Gastroesophageal sphincter (tissue), 3 donors: ENCODE measurements at regions not wholly inside any gene's neighbourhood (a gene's known extent, or its start where the extent isn't known, plus 50 kb on each side); places are given as distances from the start of the nearest gene placed in this dataset.

ENCODE experiments used
- POLR2A ChIP-seq, 2 donors: fragments of 450-650 bp; IDR thresholded peaks; one replicate each; pipeline ENCODE4 v1.6.1; 2017; ENCODE audit warnings: antibody characterized with exemption in 2 of 2, mild to moderate bottlenecking in 2 of 2, moderate library complexity in 1 of 2
- POLR2AphosphoS5 ChIP-seq: sonication (generic); formaldehyde crosslinking; IDR thresholded peaks from one replicate; pipeline ENCODE4 v1.6.1; 2017; ENCODE audit warnings: antibody characterized with exemption
- TF ChIP-seq, protein P1 (sequence below), 4 experiments: fragments of 200-600 bp in 2 of 4; fragments of 450-650 bp in 2 of 4; sonication (generic) in 1 of 4; IDR thresholded peaks; one replicate each; pipeline ENCODE4 v1.5.1; 2017 to 2019; ENCODE audit warnings: antibody characterized with exemption in 4 of 4, mild to moderate bottlenecking in 2 of 4, moderate library complexity in 2 of 4

GRCh38 chrY:14292382-14292781 is 231.9 kb upstream of the NLGN4Y start:
- TF ChIP-seq, protein P1, sequence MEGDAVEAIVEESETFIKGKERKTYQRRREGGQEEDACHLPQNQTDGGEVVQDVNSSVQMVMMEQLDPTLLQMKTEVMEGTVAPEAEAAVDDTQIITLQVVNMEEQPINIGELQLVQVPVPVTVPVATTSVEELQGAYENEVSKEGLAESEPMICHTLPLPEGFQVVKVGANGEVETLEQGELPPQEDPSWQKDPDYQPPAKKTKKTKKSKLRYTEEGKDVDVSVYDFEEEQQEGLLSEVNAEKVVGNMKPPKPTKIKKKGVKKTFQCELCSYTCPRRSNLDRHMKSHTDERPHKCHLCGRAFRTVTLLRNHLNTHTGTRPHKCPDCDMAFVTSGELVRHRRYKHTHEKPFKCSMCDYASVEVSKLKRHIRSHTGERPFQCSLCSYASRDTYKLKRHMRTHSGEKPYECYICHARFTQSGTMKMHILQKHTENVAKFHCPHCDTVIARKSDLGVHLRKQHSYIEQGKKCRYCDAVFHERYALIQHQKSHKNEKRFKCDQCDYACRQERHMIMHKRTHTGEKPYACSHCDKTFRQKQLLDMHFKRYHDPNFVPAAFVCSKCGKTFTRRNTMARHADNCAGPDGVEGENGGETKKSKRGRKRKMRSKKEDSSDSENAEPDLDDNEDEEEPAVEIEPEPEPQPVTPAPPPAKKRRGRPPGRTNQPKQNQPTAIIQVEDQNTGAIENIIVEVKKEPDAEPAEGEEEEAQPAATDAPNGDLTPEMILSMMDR (IDR thresholded peaks at IDR 0.05): no peak
- TF ChIP-seq POLR2AphosphoS5 (no peak), POLR2A (IDR thresholded peaks at IDR 0.05) (no peak)
